ENCODE measurements at regions not wholly inside any gene's neighbourhood (a gene's known extent, or its start where the extent isn't known, plus 50 kb on each side); places are given as distances from the start of the nearest gene placed in this dataset.

DNA sequence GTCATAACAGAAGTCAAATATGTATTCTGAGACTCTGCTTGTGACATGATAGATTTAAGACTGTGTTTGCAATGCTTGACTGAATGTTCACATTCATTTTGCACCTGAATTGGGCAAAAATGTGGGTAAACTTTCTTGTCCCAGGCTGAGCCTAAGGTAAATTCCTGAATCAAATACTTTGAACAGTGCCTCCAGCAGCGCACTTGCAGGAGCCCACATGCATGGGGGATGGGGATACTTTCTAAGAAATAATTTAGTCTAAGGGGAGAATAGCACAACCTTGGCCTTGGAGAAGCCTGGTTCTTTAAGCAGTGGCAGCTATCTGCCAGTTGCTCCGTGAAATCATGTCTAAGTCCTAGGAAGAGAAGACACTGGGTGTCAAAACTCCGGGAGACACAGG is 163.5 kb upstream of the EGFLAM start:
- Mint-ChIP-seq H3K4me1 (ENCODE audit: low read depth) (no peaks in the 10 kb centered on the region), H3K9me3 (ENCODE audit: low read depth) (no peaks in the 10 kb centered on the region), H3K4me3 (no peak overlapping the region), H3K36me3 (no peaks in the 10 kb centered on the region), H3K27me3 (peaks cover 1% of the 10 kb centered on the region), H3K27ac (no peak overlapping the region)

DNA sequence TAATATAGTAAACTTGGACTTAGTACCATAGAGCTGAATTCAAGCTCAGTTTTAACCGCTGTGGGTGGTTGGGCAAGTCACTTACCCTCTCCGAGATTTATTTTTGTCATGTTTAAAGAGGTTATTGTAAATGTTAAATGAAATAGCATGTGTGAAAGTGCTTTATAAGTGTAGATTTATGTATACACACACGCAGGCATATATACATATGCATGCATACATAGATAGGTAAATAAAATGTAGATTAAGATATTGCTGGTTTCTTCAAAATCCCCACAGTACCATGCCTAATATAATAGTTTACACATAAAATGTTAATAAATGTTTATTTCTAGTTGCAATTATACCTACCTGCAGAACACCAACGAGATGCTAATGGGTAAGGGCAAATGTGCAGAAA is 164.5 kb upstream of the EGFLAM start:
- Mint-ChIP-seq H3K4me1 (ENCODE audit: low read depth) (no peaks in the 10 kb centered on the region), H3K9me3 (ENCODE audit: low read depth) (no peaks in the 10 kb centered on the region), H3K27ac (no peak overlapping the region), H3K36me3 (no peaks in the 10 kb centered on the region), H3K4me3 (no peak overlapping the region), H3K27me3 (peaks cover 1% of the 10 kb centered on the region)

DNA sequence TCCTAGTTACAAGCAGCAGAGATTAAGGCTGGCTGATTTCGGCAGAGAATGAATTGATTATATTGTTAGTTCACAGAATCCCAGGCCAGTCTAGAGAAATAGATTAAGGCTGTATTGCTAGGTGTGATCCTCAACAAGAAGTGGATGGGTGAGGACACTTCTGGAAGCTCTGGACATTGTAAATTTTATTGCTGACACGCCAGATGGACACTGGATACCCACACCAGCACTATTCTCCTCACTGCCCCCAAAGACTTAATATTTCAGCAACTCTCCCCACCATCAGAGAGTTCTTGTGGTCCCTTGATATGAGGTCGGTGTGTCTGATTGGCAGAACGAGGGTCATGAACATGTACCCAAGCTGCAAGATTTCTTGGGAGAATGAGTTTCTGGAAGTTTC is 171.6 kb upstream of the EGFLAM start:
- Mint-ChIP-seq H3K4me3 (no peak overlapping the region), H3K36me3 (no peaks in the 10 kb centered on the region), H3K27ac (no peak overlapping the region), H3K27me3 (peaks cover 7% of the 10 kb centered on the region), H3K9me3 (ENCODE audit: low read depth) (no peaks in the 10 kb centered on the region), H3K4me1 (ENCODE audit: low read depth) (no peaks in the 10 kb centered on the region)

DNA sequence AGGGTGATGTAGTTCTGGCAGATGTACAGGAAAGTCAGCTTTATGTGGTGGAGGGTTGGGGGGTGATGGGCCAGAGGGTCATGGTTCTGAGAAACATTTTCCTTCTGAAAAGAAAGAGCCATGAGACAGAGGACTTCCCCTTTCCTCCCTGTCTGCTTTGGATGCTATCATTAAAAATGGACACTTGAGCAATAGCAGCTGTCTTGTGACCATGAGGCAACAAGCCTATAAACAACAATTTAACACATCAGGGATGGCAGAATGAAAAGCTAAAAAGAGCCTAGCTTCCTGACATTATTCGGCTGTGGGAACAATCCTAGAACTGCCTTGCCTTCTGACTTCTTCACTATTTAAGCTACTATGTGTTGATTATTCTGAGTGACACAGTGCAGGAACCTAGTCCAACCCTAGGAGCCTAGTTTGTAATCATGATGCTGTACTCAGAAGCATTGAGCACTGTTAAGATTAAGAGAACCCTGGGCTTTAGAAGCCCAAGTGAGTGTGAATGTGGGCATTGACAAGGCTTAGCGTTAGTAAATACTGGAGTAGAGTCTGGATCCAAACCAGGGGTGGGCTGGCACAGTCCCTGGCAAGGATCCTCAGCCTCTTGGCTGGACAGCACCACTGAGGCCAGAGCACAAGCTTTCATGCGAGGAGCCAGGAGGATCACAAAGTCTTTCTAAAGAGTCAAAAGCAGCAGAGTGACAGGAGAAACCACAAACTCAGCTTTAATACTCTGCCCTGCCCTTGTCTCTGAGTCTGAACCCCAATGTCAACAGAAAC is 178.5 kb upstream of the EGFLAM start:
- Mint-ChIP-seq H3K4me3 (no peak overlapping the region), H3K4me1 (ENCODE audit: low read depth) (no peaks in the 10 kb centered on the region), H3K36me3 (no peaks in the 10 kb centered on the region), H3K27ac (no peak overlapping the region), H3K9me3 (ENCODE audit: low read depth) (peaks cover 4% of the 10 kb centered on the region), H3K27me3 (peaks cover under 1% of the 10 kb centered on the region)

DNA sequence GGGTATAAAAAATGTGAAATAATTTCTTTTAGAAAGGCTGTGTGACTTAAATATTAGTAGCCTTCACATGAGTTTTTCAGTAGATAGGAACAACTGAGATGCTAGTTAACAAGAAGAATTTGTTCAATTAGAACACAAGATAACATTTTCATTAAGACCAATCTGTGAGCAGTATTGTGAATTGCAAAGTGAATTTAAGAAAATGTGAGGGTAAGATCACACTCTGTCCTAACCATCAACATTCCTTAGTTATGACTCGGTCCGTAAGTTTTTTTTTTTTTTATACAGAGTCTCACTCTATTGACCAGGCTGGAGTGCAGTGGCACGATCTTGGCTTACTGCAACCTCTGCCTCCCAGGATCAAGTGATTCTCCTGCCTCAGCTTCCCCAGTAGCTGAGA is 180.2 kb upstream of the EGFLAM start:
- no peaks in the 10 kb centered on the region for H3K4me1 Mint-ChIP-seq (ENCODE audit: low read depth)
- H3K9me3 Mint-ChIP-seq (ENCODE audit: low read depth): peaks cover 4% of the 10 kb centered on the region
- no peak overlapping the region for H3K4me3 Mint-ChIP-seq
- H3K36me3 Mint-ChIP-seq: no peaks in the 10 kb centered on the region
- no peak overlapping the region for H3K27ac Mint-ChIP-seq
- H3K27me3 Mint-ChIP-seq: no peaks in the 10 kb centered on the region

DNA sequence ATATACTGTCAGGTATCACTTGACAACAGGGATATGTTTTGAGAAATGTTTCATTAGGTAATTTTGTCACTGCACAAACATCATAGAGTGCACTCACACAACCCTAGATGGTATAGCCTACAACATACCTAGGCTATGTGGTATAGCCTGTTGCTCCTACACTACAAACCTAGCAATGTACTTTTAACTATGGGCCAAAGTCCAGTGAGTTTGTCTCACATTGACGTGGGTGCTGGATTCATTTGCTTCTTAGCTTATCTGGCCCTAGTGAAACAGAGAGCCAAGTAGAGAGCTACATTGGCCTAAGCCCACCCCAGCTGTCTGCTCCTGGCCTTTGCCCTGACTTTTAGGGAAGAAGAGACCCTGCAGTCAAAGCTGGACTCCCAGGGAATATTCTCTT is 180.7 kb upstream of the EGFLAM start:
- Mint-ChIP-seq H3K27ac (no peak overlapping the region), H3K36me3 (no peaks in the 10 kb centered on the region), H3K9me3 (ENCODE audit: low read depth) (peaks cover 4% of the 10 kb centered on the region), H3K4me1 (ENCODE audit: low read depth) (no peaks in the 10 kb centered on the region), H3K27me3 (no peaks in the 10 kb centered on the region), H3K4me3 (no peak overlapping the region)

DNA sequence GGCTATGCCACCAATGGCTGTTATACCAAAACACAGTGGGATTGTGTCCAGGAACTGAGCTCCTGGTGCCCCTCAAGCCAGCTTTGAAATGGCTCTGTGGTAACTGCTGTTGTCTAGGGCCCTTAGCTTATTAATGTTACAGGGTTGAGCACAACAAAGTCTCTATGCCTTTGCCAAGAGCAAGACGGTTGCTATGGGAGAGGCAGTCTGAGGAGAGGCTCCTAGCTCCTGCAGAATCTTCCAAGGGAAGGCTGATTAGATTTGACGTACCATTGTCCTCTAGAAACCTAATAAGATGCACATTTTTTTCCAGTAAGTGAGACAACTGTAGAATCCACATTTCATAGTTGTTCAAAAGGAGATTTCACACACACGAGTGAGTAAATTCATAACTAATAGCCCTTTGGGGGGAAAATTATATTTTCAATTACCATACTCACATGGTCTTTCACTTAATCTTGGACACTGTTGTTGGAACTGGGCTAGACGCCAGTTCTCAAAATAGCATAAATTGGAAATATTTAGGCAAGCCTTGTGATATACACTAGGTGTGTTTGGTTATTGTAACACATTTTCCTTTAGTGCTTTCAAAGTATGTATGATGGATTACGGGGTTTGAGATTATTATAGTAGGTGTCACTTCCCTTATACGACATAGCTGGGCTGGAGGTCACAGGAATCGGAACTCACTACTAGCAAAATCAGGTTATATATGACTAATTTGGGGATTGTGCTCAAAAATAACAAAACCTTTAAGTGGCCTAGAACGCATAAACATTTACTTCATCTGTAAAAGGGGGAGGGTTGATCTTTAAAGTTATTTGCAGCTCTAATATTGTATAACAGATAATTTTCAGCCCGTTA is 186.3 kb upstream of the EGFLAM start:
- H3K27ac Mint-ChIP-seq: no peak overlapping the region
- H3K27me3 Mint-ChIP-seq: no peaks in the 10 kb centered on the region
- H3K9me3 Mint-ChIP-seq (ENCODE audit: low read depth): peaks cover 5% of the 10 kb centered on the region
- H3K4me3 Mint-ChIP-seq: no peak overlapping the region
- H3K36me3 Mint-ChIP-seq: no peaks in the 10 kb centered on the region
- no peaks in the 10 kb centered on the region for H3K4me1 Mint-ChIP-seq (ENCODE audit: low read depth)

DNA sequence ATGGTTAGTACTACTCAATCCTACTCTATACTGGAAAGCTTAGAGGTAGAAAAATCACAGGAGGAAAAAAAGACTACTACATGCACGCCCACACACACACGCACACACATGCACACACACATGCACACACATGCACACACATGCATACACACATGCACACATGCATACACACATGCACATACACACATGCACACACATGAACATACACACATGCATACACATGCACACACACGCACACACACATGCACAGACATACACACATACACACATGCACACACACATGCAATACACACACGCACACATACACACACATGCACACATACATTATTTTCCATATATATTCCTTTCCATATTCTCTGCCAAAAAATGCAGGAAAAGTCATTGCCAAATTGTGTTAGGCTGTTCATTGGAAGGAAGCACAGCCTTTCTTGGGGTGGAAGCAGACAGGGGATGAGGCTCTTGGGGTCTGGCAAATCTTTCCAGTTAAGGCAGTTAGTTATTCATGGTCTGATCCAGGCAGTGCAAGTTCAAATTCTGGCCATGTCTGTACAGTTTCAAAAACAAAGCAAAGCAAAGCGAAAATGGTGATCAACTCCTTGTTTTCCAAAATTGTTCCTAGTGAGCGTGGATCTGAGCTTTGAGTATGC is 187.9 kb upstream of the EGFLAM start:
- H3K4me1 Mint-ChIP-seq (ENCODE audit: low read depth): no peaks in the 10 kb centered on the region
- H3K4me3 Mint-ChIP-seq: no peak overlapping the region
- no peak overlapping the region for H3K27ac Mint-ChIP-seq
- H3K9me3 Mint-ChIP-seq (ENCODE audit: low read depth): peaks cover 6% of the 10 kb centered on the region
- no peaks in the 10 kb centered on the region for H3K27me3 Mint-ChIP-seq
- H3K36me3 Mint-ChIP-seq: no peaks in the 10 kb centered on the region

DNA sequence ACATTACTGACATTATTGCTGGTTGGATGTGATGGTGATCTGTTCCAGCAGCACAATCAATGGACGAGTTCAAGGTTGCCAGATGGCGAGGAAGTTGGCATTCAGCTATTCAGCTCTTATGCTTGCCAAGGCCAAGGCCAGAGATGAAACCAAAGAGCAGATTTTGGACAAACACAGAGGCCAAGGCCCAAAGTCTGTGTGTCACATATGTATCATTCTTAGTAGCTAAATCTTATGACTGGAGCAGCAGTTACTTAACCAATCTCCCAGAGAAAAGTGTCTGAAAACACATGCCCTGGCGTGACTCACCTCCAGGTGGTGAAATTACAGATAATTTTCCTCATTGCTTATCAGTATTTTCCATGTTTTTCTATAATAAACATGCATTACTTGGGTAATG is 189.0 kb upstream of the EGFLAM start:
- H3K4me1 Mint-ChIP-seq (ENCODE audit: low read depth): no peaks in the 10 kb centered on the region
- H3K4me3 Mint-ChIP-seq: no peak overlapping the region
- peaks cover 11% of the 10 kb centered on the region for H3K9me3 Mint-ChIP-seq (ENCODE audit: low read depth)
- H3K27me3 Mint-ChIP-seq: peaks cover 1% of the 10 kb centered on the region
- no peaks in the 10 kb centered on the region for H3K36me3 Mint-ChIP-seq
- no peak overlapping the region for H3K27ac Mint-ChIP-seq

DNA sequence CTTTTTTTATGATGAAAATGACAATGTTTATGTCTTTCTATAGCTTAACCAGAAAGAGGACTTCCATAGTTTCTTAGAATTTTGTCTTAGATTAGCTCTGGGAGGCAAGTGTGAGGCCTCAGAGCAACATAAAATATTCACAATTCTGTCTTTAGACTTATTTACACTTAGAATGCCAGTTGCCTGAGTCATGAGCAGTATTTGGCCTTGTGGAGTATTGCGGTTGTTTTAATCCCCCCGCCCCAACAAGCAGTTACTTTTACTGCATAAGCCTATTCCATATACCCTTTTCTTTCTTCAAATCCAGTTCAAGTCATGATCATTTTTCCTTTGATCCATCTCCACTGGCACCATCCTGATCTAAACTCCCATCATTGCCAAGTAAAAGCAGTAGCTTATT is 198.0 kb upstream of the EGFLAM start:
- Mint-ChIP-seq H3K9me3 (ENCODE audit: low read depth) (peaks cover 13% of the 10 kb centered on the region), H3K27ac (no peak overlapping the region), H3K4me3 (no peak overlapping the region), H3K4me1 (ENCODE audit: low read depth) (no peaks in the 10 kb centered on the region), H3K27me3 (peaks cover 1% of the 10 kb centered on the region), H3K36me3 (no peaks in the 10 kb centered on the region)

DNA sequence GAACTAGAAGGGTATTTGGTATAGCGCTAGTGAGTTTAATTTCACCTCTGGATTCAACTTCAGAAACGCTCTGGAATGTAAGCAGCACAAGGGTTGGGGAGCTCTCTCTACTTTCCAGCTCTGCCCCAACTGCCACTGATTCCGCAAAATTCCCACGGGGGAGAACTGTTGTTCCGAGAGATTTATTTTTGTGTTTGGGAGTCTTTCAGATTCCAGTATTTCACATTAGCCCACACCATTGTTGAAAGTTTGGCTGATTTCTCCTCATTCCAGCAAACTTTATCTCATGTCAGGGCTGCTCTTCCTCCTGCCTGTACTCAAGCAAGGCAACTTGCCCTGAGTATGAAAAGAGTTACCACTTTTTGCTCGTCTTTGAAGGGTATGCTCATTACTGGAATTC is 198.5 kb upstream of the EGFLAM start:
- no peak overlapping the region for H3K4me3 Mint-ChIP-seq
- H3K9me3 Mint-ChIP-seq (ENCODE audit: low read depth): peaks cover 13% of the 10 kb centered on the region
- no peak overlapping the region for H3K27ac Mint-ChIP-seq
- no peaks in the 10 kb centered on the region for H3K4me1 Mint-ChIP-seq (ENCODE audit: low read depth)
- no peaks in the 10 kb centered on the region for H3K36me3 Mint-ChIP-seq
- H3K27me3 Mint-ChIP-seq: peaks cover 1% of the 10 kb centered on the region

DNA sequence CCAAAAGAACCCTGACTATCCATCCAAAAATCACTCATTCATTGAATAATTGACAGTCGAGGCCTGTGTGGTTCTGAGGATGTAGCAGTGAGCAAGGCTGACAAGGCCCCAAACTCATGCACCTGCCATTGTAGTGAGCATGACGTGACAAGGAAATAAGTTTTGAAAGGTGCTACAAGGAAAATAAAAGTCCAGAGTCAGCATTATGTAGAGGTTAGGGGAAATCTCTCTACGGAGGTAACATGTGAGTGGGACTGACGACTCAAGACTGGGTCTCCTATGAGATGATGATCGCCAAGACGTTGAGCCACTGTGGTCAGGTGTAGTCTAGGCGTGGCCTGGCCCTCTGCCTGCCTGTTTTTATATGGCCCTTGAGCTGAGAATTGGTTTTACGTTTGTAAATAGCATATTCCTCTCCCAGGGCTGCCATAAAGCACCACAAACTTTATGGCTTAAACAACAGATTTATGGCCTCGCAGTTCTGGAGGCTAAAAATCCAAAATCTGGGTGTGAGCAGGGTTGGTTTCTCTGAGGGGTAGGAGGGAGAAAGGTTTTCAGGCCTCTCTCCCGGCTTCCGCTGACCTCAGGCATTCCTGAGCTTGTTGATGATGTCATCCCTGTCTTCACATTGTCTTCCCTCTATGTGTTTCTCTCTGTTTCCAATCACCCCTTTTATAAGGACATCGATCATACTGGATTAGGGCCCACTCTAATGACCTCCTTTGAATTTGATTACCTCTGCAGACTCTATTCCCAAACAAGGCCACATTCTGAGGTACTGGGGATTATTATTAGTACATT is 206.4 kb upstream of the EGFLAM start:
- no peak overlapping the region for H3K27ac Mint-ChIP-seq
- no peaks in the 10 kb centered on the region for H3K36me3 Mint-ChIP-seq
- no peaks in the 10 kb centered on the region for H3K4me1 Mint-ChIP-seq (ENCODE audit: low read depth)
- no peaks in the 10 kb centered on the region for H3K9me3 Mint-ChIP-seq (ENCODE audit: low read depth)
- no peak overlapping the region for H3K4me3 Mint-ChIP-seq
- peaks cover 2% of the 10 kb centered on the region for H3K27me3 Mint-ChIP-seq

DNA sequence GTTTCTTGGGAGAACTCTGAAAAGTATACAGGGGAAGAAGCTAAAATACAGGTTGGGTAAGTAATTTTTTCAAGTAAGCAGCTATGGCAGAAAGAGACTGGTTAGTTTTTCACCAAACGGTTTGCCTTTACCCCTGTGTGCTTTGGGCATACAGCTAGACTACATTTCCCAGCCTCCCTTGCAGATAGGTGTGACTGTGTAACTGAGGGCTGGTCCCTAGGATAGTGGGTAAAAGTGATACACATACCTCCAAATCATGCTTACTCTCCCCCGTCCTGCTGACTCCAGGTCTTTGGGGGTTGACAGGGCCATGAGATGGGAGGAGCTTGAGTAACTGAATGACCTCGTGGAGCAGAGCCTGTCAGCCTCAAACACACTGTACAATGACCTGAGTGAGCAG is 208.6 kb upstream of the GDNF start:
- peaks cover 4% of the 10 kb centered on the region for H3K27me3 Mint-ChIP-seq
- H3K27ac Mint-ChIP-seq: no peak overlapping the region
- no peaks in the 10 kb centered on the region for H3K36me3 Mint-ChIP-seq
- H3K9me3 Mint-ChIP-seq (ENCODE audit: low read depth): no peaks in the 10 kb centered on the region
- no peaks in the 10 kb centered on the region for H3K4me1 Mint-ChIP-seq (ENCODE audit: low read depth)
- H3K4me3 Mint-ChIP-seq: no peak overlapping the region

DNA sequence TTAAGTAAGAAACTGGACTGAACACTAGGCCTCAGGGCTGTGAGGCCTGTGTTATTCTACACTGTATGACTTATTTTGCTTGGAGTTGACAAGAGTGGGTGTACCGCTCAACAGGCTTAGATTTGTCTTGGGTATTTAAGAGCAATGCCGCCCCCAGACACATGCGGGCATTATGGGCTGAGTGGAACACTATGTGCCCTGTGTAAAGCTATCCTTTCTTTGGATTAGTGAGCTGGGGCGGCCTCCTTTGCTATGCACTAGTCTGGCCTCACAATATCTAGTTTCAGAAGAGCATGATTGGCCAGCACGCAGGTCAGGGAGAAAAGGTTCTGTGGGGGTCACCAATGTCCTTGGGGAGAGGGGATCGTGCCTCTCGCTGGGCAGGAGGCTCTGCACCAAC is 206.3 kb upstream of the GDNF start:
- Mint-ChIP-seq H3K4me1 (ENCODE audit: low read depth) (no peaks in the 10 kb centered on the region), H3K9me3 (ENCODE audit: low read depth) (no peaks in the 10 kb centered on the region), H3K36me3 (no peaks in the 10 kb centered on the region), H3K27me3 (peaks cover 4% of the 10 kb centered on the region), H3K27ac (no peak overlapping the region), H3K4me3 (no peak overlapping the region)

DNA sequence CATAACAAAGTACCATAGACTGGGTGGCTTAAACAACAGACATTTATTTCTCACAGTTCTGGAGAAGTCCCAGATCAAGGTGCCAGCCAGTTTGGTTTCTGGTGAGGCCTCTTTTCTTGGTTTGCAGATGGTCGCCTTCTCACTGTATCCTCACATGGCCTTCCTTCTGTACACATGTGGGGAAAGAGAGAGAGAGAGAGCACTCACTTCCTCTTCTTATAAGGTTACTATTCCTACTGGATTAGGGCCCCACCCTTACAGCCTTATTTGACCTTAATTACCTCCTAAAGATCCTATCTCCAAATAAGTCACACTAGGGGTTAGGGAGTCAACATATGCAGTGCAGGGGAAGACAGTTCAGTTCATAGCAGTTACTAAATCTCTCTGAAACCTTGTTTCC is 205.6 kb upstream of the GDNF start:
- peaks cover 3% of the 10 kb centered on the region for H3K27me3 Mint-ChIP-seq
- H3K4me3 Mint-ChIP-seq: no peak overlapping the region
- H3K27ac Mint-ChIP-seq: no peak overlapping the region
- no peaks in the 10 kb centered on the region for H3K4me1 Mint-ChIP-seq (ENCODE audit: low read depth)
- H3K36me3 Mint-ChIP-seq: no peaks in the 10 kb centered on the region
- H3K9me3 Mint-ChIP-seq (ENCODE audit: low read depth): no peaks in the 10 kb centered on the region
